BJ (cell line): ENCODE measurements at regions not wholly inside any gene's neighbourhood (a gene's known extent, or its start where the extent isn't known, plus 50 kb on each side); places are given as distances from the start of the nearest gene placed in this dataset.
"Not testable (repeated sequence)": the region's sequence is repeated elsewhere in the genome, so short reads cannot be mapped to it uniquely, and the experiment has no call there.

Experiments
- CTCF ChIA-PET: fragments of 350-600 bp; formaldehyde crosslinking; extraction: SDS; loops from one replicate; lab custom pipeline; 2021; ENCODE audit warnings: antibody characterized with exemption, inconsistent platforms; lab: Yijun Ruan, JAX
- POLR2A ChIA-PET: fragments of 300-600 bp; sonication (Branson Sonifier 250); formaldehyde crosslinking; extraction: SDS; loops from one replicate; lab custom pipeline; 2021; ENCODE audit warnings: antibody characterized with exemption; lab: Charles Lee
- DNase-seq: peaks from one replicate; pipeline ENCODE4 v3.0.0-alpha.2; 2011; ENCODE audit warnings: low read depth
- H3K27me3 ChIP-seq: 2 replicates; pipeline ENCODE4 v1.6.0; 2011; ENCODE audit warnings: low read length; ENCODE audit not compliant: control insufficient read depth, insufficient read depth
- H3K36me3 ChIP-seq: 2 replicates; pipeline ENCODE4 v1.5.1; 2011; ENCODE audit warnings: low read length; ENCODE audit not compliant: control insufficient read depth, insufficient read depth
- H3K4me3 ChIP-seq: 2 replicates; pipeline ENCODE4 v1.5.1; 2011; ENCODE audit warnings: low read depth, mild to moderate bottlenecking, control low read depth, low read length
- CTCF ChIP-seq: IDR thresholded peaks from 2 replicates; pipeline ENCODE4 v1.5.1; 2011; ENCODE audit warnings: low read depth, mild to moderate bottlenecking, control low read depth, inconsistent platforms, low read length, moderate library complexity; ENCODE audit not compliant: insufficient read depth

GRCh38 chr5:126028336-126028735 lies 394.9 kb upstream of the GRAMD2B start:
- no peaks in the 10 kb centered on the region for H3K36me3 ChIP-seq
- H3K4me3 ChIP-seq = no peak overlapping the region
- no peak for DNase-seq
- no peak for TF ChIP-seq CTCF
- H3K27me3 ChIP-seq = no peaks in the 10 kb centered on the region
- CTCF ChIA-PET = no interaction called here
- POLR2A ChIA-PET = no interaction called here

- H3K36me3 ChIP-seq, CTCF ChIA-PET, H3K4me3 ChIP-seq, POLR2A ChIA-PET, DNase-seq, H3K27me3 ChIP-seq: not testable (repeated sequence)
These were observed 393.9 kb upstream of the GRAMD2B start for GRCh38 chr5:126029282-126029681.

- DNase-seq = no peak
- POLR2A ChIA-PET = no interaction called here
- CTCF ChIA-PET = no interaction called here
These were observed 392.5 kb upstream of the GRAMD2B start for GRCh38 chr5:126030698-126031097.

GRCh38 chr5:126031989-126032716 lies 391.1 kb upstream of the GRAMD2B start:
- ChIA-PET CTCF (no interaction called here), POLR2A (no interaction called here)
- DNase-seq = no peak
- Histone ChIP-seq H3K27me3 (no peaks in the 10 kb centered on the region), H3K4me3 (no peak overlapping the region), H3K36me3 (no peaks in the 10 kb centered on the region)
- no peak for TF ChIP-seq CTCF

More at GRCh38 chr5:126030698-126031097, 392.5 kb upstream of the GRAMD2B start:
- Histone ChIP-seq H3K4me3 (no peak overlapping the region), H3K27me3 (no peaks in the 10 kb centered on the region), H3K36me3 (no peaks in the 10 kb centered on the region)
- TF ChIP-seq CTCF = no peak

- CTCF ChIA-PET = no interaction called here
- DNase-seq = no peak
- TF ChIP-seq CTCF = no peak
- H3K36me3 ChIP-seq = no peaks in the 10 kb centered on the region
- POLR2A ChIA-PET = no interaction called here
- H3K27me3 ChIP-seq = no peaks in the 10 kb centered on the region
- H3K4me3 ChIP-seq = no peak overlapping the region
These were observed 379.5 kb upstream of the GRAMD2B start for GRCh38 chr5:126043688-126044087.
